Suprapubic skin (tissue), 4 donors: ENCODE measurements at regions not wholly inside any gene's neighbourhood (a gene's known extent, or its start where the extent isn't known, plus 50 kb on each side); places are given as distances from the start of the nearest gene placed in this dataset.

Source experiments
- POLR2A ChIP-seq, 2 donors: fragments of 450-650 bp; IDR thresholded peaks; one replicate each; pipeline ENCODE4 v1.6.1; 2017; ENCODE audit warnings: antibody characterized with exemption in 2 of 2, mild to moderate bottlenecking in 2 of 2, moderate library complexity in 2 of 2
- POLR2AphosphoS5 ChIP-seq, 3 donors: sonication (generic); formaldehyde crosslinking; IDR thresholded peaks; one replicate each; pipeline ENCODE4 v1.6.1; 2017; ENCODE audit warnings: antibody characterized with exemption in 3 of 3
- TF ChIP-seq, protein P1 (sequence below), 2 donors: fragments of 200-600 bp in 1 of 2; fragments of 450-650 bp in 1 of 2; sonication (generic) in 1 of 2; IDR thresholded peaks; one replicate each; pipeline ENCODE4 v1.5.1; 2016 to 2019; ENCODE audit warnings: antibody characterized with exemption in 2 of 2, mild to moderate bottlenecking in 1 of 2, moderate library complexity in 1 of 2

DNA sequence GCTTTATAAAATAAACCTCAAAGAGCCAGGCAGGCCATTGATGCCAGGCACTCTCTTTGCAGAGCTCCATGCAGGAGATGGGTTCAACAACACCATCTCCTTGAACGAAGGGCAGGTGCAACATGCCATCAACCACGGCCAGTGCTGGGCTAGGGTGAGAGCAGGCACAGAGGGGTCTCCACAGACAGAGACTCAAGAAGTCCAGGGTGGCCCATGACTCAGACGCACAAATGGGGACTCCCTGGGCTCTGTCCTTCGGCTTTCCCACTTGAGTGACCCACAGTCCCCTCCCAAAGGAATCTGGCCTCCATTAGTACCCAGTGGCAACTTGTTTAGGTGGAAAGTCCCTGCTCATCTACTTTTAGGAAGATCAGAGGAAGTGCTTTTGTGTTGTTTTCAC, 124.4 kb upstream of the PZP start:
- TF ChIP-seq, protein P1, sequence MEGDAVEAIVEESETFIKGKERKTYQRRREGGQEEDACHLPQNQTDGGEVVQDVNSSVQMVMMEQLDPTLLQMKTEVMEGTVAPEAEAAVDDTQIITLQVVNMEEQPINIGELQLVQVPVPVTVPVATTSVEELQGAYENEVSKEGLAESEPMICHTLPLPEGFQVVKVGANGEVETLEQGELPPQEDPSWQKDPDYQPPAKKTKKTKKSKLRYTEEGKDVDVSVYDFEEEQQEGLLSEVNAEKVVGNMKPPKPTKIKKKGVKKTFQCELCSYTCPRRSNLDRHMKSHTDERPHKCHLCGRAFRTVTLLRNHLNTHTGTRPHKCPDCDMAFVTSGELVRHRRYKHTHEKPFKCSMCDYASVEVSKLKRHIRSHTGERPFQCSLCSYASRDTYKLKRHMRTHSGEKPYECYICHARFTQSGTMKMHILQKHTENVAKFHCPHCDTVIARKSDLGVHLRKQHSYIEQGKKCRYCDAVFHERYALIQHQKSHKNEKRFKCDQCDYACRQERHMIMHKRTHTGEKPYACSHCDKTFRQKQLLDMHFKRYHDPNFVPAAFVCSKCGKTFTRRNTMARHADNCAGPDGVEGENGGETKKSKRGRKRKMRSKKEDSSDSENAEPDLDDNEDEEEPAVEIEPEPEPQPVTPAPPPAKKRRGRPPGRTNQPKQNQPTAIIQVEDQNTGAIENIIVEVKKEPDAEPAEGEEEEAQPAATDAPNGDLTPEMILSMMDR (IDR thresholded peaks at IDR 0.05) = no peak
- no peak for TF ChIP-seq POLR2A (IDR thresholded peaks at IDR 0.05)
- no peak for TF ChIP-seq POLR2AphosphoS5 (IDR thresholded peaks at IDR 0.05)
